Kidney epithelial cell (primary cell): ENCODE measurements at regions not wholly inside any gene's neighbourhood (a gene's known extent, or its start where the extent isn't known, plus 50 kb on each side); places are given as distances from the start of the nearest gene placed in this dataset.

Experiments
- DNase-seq: peaks from one replicate; pipeline ENCODE4 v3.0.0-alpha.2; 2010; ENCODE audit warnings: low read depth
- H3K27me3 ChIP-seq: 2 replicates; pipeline ENCODE4 v1.6.0; 2011; ENCODE audit warnings: low read length; ENCODE audit not compliant: control insufficient read depth, insufficient read depth
- H3K36me3 ChIP-seq: 2 replicates; pipeline ENCODE4 v1.5.1; 2011; ENCODE audit warnings: low read length; ENCODE audit not compliant: control insufficient read depth, insufficient read depth
- H3K4me3 ChIP-seq: 2 replicates; pipeline ENCODE4 v1.5.1; 2011; ENCODE audit warnings: low read depth, mild to moderate bottlenecking, control low read depth, low read length
- CTCF ChIP-seq: IDR thresholded peaks from 2 replicates; pipeline ENCODE4 v1.5.1; 2011; ENCODE audit warnings: mild to moderate bottlenecking, moderate library complexity, low read length, control low read depth, inconsistent platforms; ENCODE audit not compliant: insufficient read depth, poor library complexity, severe bottlenecking

- H3K36me3 ChIP-seq, result no peaks in the 10 kb centered on the region
- no peak for DNase-seq
- no peak overlapping the region for H3K4me3 ChIP-seq
- no peak for TF ChIP-seq CTCF
- H3K27me3 ChIP-seq, result no peaks in the 10 kb centered on the region
Measured at GRCh38 chr19:28711411-28711810, 501.5 kb downstream of the UQCRFS1 start.

GRCh38 chr19:28710278-28710677 is 502.7 kb downstream of the UQCRFS1 start:
- H3K27me3 ChIP-seq, result no peaks in the 10 kb centered on the region
- DNase-seq, result peak; percentile 25
- TF ChIP-seq CTCF, result peak; percentile 33

GRCh38 chr19:28706693-28707092 is 506.3 kb downstream of the UQCRFS1 start:
- H3K36me3 ChIP-seq, result no peaks in the 10 kb centered on the region
- H3K4me3 ChIP-seq, result no peak overlapping the region
- DNase-seq, result no peak
- no peak for TF ChIP-seq CTCF
- no peaks in the 10 kb centered on the region for H3K27me3 ChIP-seq

More at GRCh38 chr19:28710278-28710677, 502.7 kb downstream of the UQCRFS1 start:
- H3K36me3 ChIP-seq, result no peaks in the 10 kb centered on the region
- no peak overlapping the region for H3K4me3 ChIP-seq

GRCh38 chr19:28705008-28705407 is 507.9 kb downstream of the UQCRFS1 start:
- Histone ChIP-seq H3K4me3 (no peak overlapping the region), H3K36me3 (no peaks in the 10 kb centered on the region), H3K27me3 (no peaks in the 10 kb centered on the region)
- peak; percentile 70 for TF ChIP-seq CTCF
- peak; percentile 69 for DNase-seq

GRCh38 chr19:28703400-28703956 is 509.5 kb downstream of the UQCRFS1 start:
- TF ChIP-seq CTCF, result no peak

GRCh38 chr19:28701491-28701890 is 511.5 kb downstream of the UQCRFS1 start:
- H3K36me3 ChIP-seq, result no peaks in the 10 kb centered on the region
- no peak for TF ChIP-seq CTCF
- no peak overlapping the region for H3K4me3 ChIP-seq
- DNase-seq, result no peak
- no peaks in the 10 kb centered on the region for H3K27me3 ChIP-seq

More at GRCh38 chr19:28703400-28703956, 509.5 kb downstream of the UQCRFS1 start:
- no peak overlapping the region for H3K4me3 ChIP-seq
- H3K27me3 ChIP-seq, result no peaks in the 10 kb centered on the region
- no peak for DNase-seq
- no peaks in the 10 kb centered on the region for H3K36me3 ChIP-seq
